ENCODE measurements at regions not wholly inside any gene's neighbourhood (a gene's known extent, or its start where the extent isn't known, plus 50 kb on each side); places are given as distances from the start of the nearest gene placed in this dataset.

DNA sequence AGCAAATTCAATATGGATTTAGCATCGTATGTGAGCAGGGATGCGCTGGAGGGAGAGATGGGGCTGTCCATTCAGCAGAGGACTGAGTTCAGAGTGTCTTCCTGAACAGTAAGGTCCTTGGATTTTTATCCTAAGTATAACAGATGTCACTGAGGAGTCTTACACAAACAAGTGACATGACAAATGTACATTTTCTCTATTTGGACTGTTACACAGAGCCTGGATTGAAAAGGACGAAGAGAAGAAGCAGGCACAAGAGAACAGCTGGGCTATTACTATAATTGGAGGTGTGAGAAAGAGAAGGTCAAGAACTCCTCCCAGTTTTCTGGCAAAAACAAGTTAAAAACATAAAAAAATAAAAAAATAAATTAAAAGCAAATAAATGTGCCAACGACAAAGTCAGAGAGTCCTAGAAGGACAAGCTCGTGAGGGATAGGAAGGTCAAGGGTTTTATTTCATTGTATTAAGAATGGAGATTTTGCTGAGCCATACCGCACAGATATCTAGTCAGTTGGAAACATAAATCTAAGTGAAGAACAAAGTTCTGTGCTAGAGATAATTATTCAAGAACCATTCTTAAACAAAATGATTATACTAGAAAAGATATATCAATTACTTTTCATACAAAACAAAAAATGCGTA, 1186.3 kb downstream of the EFNB2 start:
- no peaks in the 10 kb centered on the region for H3K27me3 ChIP-seq (ENCODE audit: low read depth)
- no peak overlapping the region for H3K27ac ChIP-seq
- no peaks in the 10 kb centered on the region for H3K9me3 ChIP-seq
- DNase-seq = no peak
- no peak overlapping the region for H3K4me3 ChIP-seq
- no peak for TF ChIP-seq CTCF (IDR thresholded peaks at IDR 0.05)
- H3K4me1 ChIP-seq = no peaks in the 10 kb centered on the region
- no peaks in the 10 kb centered on the region for H3K36me3 ChIP-seq
- no peak for ATAC-seq
- intact Hi-C loops (cut with DNase I) = no loop called here

DNA sequence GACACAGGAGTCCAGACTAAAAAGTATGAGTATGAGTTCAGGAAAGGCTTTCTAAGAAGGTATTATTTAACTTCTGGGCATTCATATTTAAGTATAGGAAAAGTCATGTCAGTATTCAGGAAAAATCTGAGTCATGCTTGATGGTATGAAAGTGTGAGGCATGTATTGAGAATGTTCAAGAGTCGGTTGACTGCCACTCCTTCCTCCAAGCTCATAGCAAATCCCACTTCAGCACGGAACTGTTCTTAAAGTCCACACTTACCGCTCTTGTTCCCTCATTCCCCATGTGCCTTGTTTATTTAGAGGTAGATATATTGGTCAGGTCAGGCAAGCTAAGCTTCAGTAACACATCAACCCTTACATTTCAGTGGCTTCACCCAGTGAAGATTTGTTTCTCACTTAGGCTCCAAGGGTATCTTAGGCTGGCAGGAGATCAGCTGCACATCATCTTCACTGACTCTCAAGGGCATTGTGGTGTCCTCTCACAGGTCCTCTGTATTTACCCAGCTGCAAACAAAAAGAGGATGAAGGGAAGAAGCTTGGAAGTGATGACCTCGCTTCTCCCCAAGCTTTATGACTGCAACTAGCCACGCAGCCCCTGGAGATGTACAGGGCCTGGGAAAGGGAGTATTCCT, 1189.2 kb downstream of the EFNB2 start:
- Histone ChIP-seq H3K27ac (no peak overlapping the region), H3K4me1 (no peaks in the 10 kb centered on the region), H3K4me3 (no peak overlapping the region), H3K36me3 (no peaks in the 10 kb centered on the region), H3K9me3 (no peaks in the 10 kb centered on the region), H3K27me3 (ENCODE audit: low read depth) (no peaks in the 10 kb centered on the region)
- DNase-seq = no peak
- peak; percentile 84 to 90 for ATAC-seq
- intact Hi-C loops (cut with DNase I) = no loop called here
- TF ChIP-seq CTCF (IDR thresholded peaks at IDR 0.05) = no peak

GRCh38 chr13:105345730-105346129, 1189.7 kb downstream of the EFNB2 start:
- no peak for TF ChIP-seq CTCF (IDR thresholded peaks at IDR 0.05)
- Histone ChIP-seq H3K4me1 (no peaks in the 10 kb centered on the region), H3K27me3 (ENCODE audit: low read depth) (no peaks in the 10 kb centered on the region), H3K9me3 (no peaks in the 10 kb centered on the region), H3K4me3 (no peak overlapping the region), H3K36me3 (no peaks in the 10 kb centered on the region), H3K27ac (no peak overlapping the region)
- intact Hi-C loops (cut with DNase I) = no loop called here
- peak; percentile 16 to 32 for ATAC-seq
- no peak for DNase-seq

DNA sequence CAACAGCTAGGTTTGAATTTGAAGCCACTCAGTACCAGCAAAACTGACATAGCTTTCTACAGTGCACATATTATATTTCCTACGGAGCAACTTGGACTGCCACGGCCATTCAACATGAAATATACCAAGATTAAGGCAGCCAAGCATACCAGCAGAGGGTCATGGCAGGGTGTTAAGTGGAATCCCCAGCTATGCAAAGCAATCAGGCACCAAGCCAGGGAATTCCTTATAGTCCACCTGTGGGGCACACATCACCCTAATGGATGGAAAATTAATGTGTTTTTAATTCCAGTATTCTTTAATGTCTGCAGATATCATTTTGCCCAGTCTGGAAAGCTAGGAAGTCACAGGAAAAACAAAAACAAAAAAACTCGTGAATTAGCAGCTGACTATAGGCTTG, 1190.3 kb downstream of the EFNB2 start:
- DNase-seq (no peak), ATAC-seq (no peak)
- no peak for TF ChIP-seq CTCF (IDR thresholded peaks at IDR 0.05)
- Histone ChIP-seq H3K4me1 (no peaks in the 10 kb centered on the region), H3K9me3 (no peaks in the 10 kb centered on the region), H3K27ac (no peak overlapping the region), H3K27me3 (ENCODE audit: low read depth) (no peaks in the 10 kb centered on the region), H3K4me3 (no peak overlapping the region), H3K36me3 (no peaks in the 10 kb centered on the region)
- intact Hi-C loops (cut with DNase I) = no loop called here

DNA sequence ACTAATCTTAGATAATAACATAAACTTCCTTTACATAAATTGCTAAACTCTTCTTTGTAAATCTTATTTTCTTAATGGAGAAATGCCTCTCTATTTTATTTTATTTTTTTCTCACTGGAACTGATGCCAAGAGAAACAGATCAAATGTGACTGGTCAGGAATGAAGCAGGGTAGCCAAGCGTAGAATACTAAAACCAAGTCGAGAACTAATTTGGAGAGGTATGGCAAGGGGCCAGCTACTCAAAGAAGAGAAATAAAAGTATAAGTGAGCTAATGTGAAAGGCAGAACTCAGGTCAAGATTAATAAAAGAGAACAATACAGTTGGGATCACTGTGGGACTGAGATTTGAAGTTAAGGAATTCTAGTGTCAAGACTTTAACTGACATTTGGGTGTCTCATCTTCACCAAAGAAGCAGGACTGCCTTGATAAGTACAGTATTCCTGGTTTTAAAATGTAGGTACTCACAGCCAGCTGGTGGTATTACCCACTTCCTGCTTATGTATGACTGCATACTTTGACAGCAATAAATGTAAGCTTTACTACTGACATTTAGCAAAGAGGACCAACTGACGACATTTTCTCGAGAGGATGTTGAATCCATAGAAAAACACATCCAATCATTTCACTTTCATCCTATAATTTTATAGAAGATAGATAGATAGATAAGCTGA, 1192.2 kb downstream of the EFNB2 start:
- ATAC-seq = no peak
- no peak for TF ChIP-seq CTCF (IDR thresholded peaks at IDR 0.05)

More for the DNA sequence above, 1192.2 kb downstream of the EFNB2 start:
- Histone ChIP-seq H3K9me3 (no peaks in the 10 kb centered on the region), H3K36me3 (no peaks in the 10 kb centered on the region), H3K27me3 (ENCODE audit: low read depth) (no peaks in the 10 kb centered on the region), H3K4me3 (no peak overlapping the region), H3K27ac (no peak overlapping the region), H3K4me1 (no peaks in the 10 kb centered on the region)
- DNase-seq = no peak
- intact Hi-C loops (cut with DNase I) = no loop called here
